Activated naive CD8-positive, alpha-beta T cell treated with anti-CD3 and anti-CD28 coated beads, Interleukin-2, amount 10 ng/mL, durations not matched to agents 7 days and 5 days (primary cell): ENCODE measurements at regions not wholly inside any gene's neighbourhood (a gene's known extent, or its start where the extent isn't known, plus 50 kb on each side); places are given as distances from the start of the nearest gene placed in this dataset.
"Not testable (repeated sequence)": the region's sequence is repeated elsewhere in the genome, so short reads cannot be mapped to it uniquely, and the experiment has no call there.

ENCODE experiments used
- ATAC-seq: fragments of 150-1000 bp; cut with Tn5 transposase; one replicate; pipeline ENCODE4 v1.10.0; 2021; ENCODE audit warnings: low read depth, moderate library complexity
- POLR2A ChIA-PET: fragments of 350-600 bp; sonication (Branson Sonifier 250); formaldehyde crosslinking; loops from one replicate; lab custom pipeline; 2021; ENCODE audit warnings: antibody characterized with exemption; lab: Charles Lee
- DNase-seq: peaks from one replicate; pipeline ENCODE4 v3.0.0; 2021
- H3K27ac Mint-ChIP-seq: one replicate; pipeline ENCODE4 v1.8.0; 2022; ENCODE audit warnings: mild to moderate bottlenecking, mixed read lengths
- H3K27me3 Mint-ChIP-seq: one replicate; pipeline ENCODE4 v1.8.0; 2022; ENCODE audit warnings: mild to moderate bottlenecking, moderate library complexity, mixed read lengths
- H3K36me3 Mint-ChIP-seq: one replicate; pipeline ENCODE4 v1.8.0; 2021; ENCODE audit warnings: mild to moderate bottlenecking, mixed read lengths
- H3K4me1 Mint-ChIP-seq: one replicate; pipeline ENCODE4 v1.8.0; 2021; ENCODE audit warnings: mixed read lengths
- H3K4me3 Mint-ChIP-seq: one replicate; pipeline ENCODE4 v1.8.0; 2022; ENCODE audit warnings: mild to moderate bottlenecking, moderate library complexity, mixed read lengths
- H3K9me3 Mint-ChIP-seq: one replicate; pipeline ENCODE4 v1.8.0; 2021; ENCODE audit warnings: mixed read lengths

DNA sequence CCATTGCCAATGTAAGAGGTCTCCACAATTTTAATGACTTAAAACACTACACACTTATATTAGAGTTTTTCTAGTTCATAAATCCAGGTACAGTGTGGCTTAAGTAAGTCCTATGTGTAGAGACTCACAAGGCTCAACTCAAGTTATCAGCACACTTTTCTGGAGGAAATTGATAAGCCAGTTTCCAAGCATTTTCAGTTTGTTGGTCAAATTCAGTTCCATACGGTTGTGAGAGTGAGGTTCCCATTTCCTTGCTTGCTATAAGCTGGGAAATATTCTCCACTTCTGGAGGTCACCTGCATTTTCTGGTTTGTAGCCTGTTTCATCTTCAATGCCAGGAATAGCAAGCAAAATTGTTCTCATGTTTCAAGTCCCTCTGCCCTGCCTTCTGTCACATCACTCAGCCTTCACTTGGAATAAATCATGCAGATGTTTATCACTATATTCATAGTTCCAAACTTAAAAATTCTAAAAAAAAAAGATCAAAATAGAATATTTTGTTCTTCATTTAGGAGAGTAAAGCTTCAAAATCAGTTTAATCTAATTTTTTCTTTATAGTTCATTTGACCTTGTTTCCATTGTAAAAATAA is 1137.5 kb upstream of the INTU start:
- POLR2A ChIA-PET = no interaction called here
- no peaks in the 10 kb centered on the region for H3K36me3 Mint-ChIP-seq
- H3K27ac Mint-ChIP-seq = no peak overlapping the region
- DNase-seq (no peak), ATAC-seq (no peak)
- H3K27me3 Mint-ChIP-seq = no peaks in the 10 kb centered on the region
- no peaks in the 10 kb centered on the region for H3K4me1 Mint-ChIP-seq
- no peak overlapping the region for H3K4me3 Mint-ChIP-seq
- H3K9me3 Mint-ChIP-seq = no peaks in the 10 kb centered on the region

DNA sequence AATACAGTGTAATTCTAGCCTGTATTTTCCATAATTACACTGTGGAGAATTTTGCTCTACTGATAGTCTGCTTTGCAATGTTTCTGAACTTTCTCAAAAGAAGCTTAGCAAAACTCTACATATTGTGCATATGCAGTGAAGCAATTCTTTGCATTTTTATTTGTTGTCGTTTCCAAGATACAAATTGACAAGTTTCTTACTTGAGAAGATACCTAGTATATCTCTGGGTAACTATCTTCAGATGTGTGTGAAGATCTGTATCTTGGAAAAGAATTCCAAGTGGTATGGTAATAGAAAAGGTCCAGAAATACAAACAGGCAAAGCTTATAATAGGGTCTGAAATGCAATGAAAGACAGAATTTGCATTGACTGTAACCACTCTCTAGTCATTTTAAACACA is 1119.8 kb upstream of the INTU start:
- no peak for DNase-seq
- Mint-ChIP-seq H3K27ac (no peak overlapping the region), H3K4me3 (no peak overlapping the region), H3K4me1 (no peaks in the 10 kb centered on the region), H3K9me3 (no peaks in the 10 kb centered on the region), H3K27me3 (no peaks in the 10 kb centered on the region), H3K36me3 (no peaks in the 10 kb centered on the region)
- ATAC-seq = no peak
- POLR2A ChIA-PET = no interaction called here

DNA sequence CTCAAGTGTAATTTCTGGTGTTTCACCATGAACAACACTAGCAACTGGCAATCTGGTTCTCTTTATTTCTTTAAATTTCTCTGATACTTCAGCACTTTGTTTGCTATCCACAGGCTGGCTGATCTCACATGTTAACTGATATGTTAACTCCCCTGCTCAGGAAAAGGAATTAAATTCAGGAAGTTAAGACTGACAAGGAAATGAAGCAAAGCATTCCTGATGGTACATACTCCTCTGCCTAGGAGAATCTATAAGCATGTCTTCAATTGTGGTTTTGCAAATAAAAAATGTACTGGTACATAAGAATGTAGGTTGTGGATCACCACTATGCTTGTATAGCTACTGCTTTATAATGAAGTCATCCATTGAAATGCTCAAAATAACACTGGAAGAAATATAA is 1119.2 kb upstream of the INTU start:
- H3K36me3 Mint-ChIP-seq = no peaks in the 10 kb centered on the region
- H3K9me3 Mint-ChIP-seq = no peaks in the 10 kb centered on the region
- ATAC-seq (no peak), DNase-seq (no peak)
- no peaks in the 10 kb centered on the region for H3K4me1 Mint-ChIP-seq
- H3K4me3 Mint-ChIP-seq = no peak overlapping the region
- no peaks in the 10 kb centered on the region for H3K27me3 Mint-ChIP-seq
- no peak overlapping the region for H3K27ac Mint-ChIP-seq
- POLR2A ChIA-PET = no interaction called here

DNA sequence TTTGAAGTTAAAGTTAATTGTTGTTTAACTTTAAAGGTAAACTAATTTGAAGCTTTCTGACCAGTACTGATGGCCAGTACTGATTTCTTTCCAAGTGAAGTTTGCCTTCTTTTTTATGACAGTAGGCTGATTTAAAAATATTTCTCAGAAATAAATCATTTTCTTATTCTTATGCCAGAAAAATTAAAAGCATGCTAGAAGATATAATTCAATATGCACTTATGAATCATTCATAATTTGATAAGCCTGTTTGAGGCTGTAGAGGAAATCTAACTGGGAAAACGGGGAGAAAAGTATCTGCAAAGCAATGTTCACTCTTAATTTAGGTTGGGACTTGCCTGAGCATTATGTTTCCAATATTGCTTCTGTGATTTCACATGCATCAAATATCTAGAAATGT is 1112.0 kb upstream of the INTU start:
- DNase-seq (no peak), ATAC-seq (no peak)
- Mint-ChIP-seq H3K9me3 (peaks cover 4% of the 10 kb centered on the region), H3K4me3 (no peak overlapping the region), H3K27me3 (no peaks in the 10 kb centered on the region), H3K4me1 (no peaks in the 10 kb centered on the region), H3K36me3 (no peaks in the 10 kb centered on the region), H3K27ac (no peak overlapping the region)
- POLR2A ChIA-PET = no interaction called here

DNA sequence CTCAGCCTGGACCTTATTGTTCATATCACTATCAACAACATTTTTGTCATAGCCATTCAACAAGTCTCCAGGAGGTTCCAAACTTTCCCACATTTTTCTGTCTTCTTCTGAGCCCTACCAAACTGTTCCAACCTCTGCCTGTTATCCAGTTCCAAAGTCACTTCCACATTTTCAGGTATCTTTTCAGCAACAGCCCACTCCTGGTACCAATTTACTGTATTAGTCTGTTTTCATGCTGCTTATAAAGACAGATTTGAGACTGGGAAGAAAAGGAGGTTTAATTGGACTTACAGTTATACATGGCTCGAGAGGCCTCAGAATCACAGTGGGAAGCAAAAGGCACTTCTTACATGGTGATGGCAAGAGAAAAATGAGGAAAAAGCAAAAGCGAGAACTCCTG is 1107.4 kb upstream of the INTU start:
- H3K4me3 Mint-ChIP-seq, POLR2A ChIA-PET, H3K36me3 Mint-ChIP-seq, H3K4me1 Mint-ChIP-seq, DNase-seq, H3K9me3 Mint-ChIP-seq, H3K27me3 Mint-ChIP-seq, H3K27ac Mint-ChIP-seq, ATAC-seq: not testable (repeated sequence)

DNA sequence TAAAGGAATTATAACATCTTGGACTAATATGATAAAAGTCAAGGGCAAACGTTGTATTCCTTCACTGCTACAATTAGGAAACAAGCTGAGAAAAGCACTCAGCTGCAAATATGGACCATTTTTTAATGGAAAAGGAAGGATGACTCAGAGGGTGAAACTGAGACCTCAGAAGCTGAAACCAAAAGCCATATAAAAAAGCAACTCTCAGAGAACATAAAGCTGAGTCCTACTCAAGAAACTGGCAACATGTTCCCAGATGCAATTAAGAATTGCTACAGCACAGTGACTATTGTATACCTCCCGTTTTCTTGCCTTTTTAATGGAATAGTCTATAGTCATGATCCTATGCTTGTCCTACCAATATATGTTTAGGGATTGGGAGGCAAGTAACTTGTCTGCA is 1106.4 kb upstream of the INTU start:
- Mint-ChIP-seq H3K4me1 (no peaks in the 10 kb centered on the region), H3K27me3 (no peaks in the 10 kb centered on the region), H3K27ac (no peak overlapping the region), H3K4me3 (no peak overlapping the region), H3K36me3 (no peaks in the 10 kb centered on the region), H3K9me3 (peaks cover 4% of the 10 kb centered on the region)
- ATAC-seq = no peak
- no peak for DNase-seq
- POLR2A ChIA-PET = no interaction called here

DNA sequence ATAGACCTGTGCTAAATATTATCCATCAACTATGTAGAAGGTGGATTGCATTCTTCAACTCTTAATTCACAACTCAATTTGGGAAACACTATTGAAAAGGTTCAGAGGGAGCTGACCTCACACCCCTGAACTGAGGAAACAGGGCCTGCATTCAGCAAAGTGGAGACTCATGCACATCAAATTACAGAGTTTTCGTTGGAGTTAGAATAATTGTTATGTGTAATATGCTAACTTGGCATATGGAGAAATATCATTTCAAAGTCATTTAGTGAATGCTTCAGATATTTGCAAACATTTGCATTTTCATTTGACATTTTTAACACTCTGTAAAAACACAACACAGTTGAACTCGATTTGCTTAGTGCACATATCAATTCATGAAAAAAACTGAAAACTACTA is 1102.8 kb upstream of the INTU start:
- H3K27ac Mint-ChIP-seq = no peak overlapping the region
- peaks cover 4% of the 10 kb centered on the region for H3K9me3 Mint-ChIP-seq
- H3K4me3 Mint-ChIP-seq = no peak overlapping the region
- DNase-seq = no peak
- no peaks in the 10 kb centered on the region for H3K36me3 Mint-ChIP-seq
- ATAC-seq = no peak
- POLR2A ChIA-PET = no interaction called here
- no peaks in the 10 kb centered on the region for H3K27me3 Mint-ChIP-seq
- H3K4me1 Mint-ChIP-seq = no peaks in the 10 kb centered on the region

DNA sequence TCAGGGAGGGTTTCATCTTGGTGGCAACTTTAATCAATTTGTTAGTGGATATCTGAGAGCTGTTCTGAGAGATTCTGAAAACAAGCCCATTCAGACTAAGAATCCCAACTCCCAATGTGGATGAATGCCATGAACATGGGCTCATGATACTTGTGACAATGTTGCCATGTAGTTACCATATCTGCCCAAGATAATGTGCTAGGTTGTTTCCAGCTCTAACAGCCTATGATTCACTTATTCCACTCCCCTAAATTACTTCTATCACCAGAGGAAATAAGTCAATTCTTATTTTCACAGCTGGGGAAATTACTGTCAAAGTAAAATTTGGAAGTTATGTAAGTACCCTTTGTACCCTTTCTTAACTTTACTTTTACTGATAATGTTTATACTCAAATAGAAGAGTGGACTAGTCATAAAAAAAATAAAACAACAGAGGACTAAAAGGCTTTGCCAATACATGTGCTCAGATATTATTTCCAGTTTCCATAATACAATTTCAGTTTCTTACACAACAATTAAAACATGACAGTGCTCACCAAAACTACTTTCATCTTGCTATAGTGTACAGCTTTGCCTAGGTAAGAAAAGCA is 1101.7 kb upstream of the INTU start:
- Mint-ChIP-seq H3K27me3 (no peaks in the 10 kb centered on the region), H3K27ac (no peak overlapping the region), H3K4me1 (no peaks in the 10 kb centered on the region), H3K4me3 (no peak overlapping the region), H3K9me3 (peaks cover 2% of the 10 kb centered on the region), H3K36me3 (no peaks in the 10 kb centered on the region)
- DNase-seq (no peak), ATAC-seq (no peak)
- POLR2A ChIA-PET = no interaction called here

DNA sequence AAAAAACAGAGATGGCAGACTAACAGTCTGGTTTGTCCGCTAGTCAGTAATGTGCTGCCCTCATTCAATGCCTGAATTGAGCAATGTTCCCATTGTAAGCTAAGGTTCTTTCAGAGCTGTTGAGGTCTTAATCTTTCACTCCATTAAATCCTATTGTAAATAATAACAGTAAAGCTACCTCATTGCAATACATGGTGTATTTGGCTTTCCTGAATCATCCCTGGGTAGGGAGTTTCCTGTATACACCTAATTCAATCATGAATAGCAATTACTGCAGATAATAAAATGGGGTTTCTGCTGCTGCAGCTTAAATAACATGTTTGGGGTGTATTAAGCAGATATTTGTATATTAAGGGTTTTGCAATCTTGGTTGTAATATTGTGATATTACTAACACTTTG is 1100.2 kb upstream of the INTU start:
- Mint-ChIP-seq H3K27me3 (no peaks in the 10 kb centered on the region), H3K9me3 (peaks cover 2% of the 10 kb centered on the region), H3K4me1 (no peaks in the 10 kb centered on the region), H3K4me3 (no peak overlapping the region), H3K36me3 (no peaks in the 10 kb centered on the region), H3K27ac (no peak overlapping the region)
- POLR2A ChIA-PET = no interaction called here
- DNase-seq (no peak), ATAC-seq (no peak)

DNA sequence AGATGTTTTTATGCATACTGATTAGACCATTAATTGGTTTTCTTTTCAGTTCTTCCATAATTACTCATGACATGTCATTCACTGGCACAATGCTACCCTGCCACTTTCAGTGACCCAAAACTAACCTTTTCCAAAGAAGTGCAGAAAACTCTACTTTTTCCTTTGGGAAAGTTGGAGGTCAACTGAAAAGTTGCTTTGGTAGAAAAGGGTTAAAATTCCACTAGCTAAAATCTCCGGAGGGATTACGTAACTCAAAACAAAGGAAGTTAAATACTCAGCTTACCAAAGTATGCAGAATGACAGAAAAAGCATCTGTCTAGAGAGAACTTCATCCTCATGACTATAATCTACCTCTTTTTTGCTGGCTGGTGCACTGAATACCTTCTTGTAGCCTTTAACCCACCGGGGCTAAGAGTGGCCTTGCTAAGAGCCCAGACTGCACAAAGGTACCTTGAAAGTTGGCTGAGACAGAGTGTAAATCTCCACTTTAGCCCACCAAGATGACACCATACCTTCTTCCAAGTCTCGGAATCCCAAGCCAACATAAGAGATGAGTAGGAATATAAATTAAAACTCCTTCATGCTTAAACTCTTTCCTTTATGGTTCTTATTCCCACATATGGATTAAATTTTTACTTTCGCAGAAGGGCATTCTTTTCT is 1099.5 kb upstream of the INTU start:
- H3K36me3 Mint-ChIP-seq = no peaks in the 10 kb centered on the region
- H3K4me1 Mint-ChIP-seq = no peaks in the 10 kb centered on the region
- POLR2A ChIA-PET = no interaction called here
- ATAC-seq (no peak), DNase-seq (no peak)
- H3K9me3 Mint-ChIP-seq = peaks cover 2% of the 10 kb centered on the region
- no peak overlapping the region for H3K4me3 Mint-ChIP-seq
- no peaks in the 10 kb centered on the region for H3K27me3 Mint-ChIP-seq
- H3K27ac Mint-ChIP-seq = no peak overlapping the region

DNA sequence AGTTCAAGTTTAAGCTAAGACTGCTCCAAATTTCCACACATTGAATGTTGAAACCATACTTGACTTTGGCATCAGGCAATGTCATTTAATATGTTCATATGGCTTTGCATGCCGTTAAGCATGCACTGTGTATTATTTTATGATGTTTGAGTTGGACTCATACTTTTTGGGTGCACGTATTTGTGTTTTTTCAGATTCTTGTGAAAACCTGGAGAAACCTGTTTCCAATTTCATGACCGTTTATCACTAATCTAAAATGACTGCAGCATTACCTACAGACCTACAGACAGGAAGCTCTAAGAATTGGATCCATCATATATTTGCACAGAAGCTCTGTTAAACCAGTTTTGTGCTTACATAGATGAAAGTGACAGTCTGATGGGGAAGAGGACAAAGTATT is 1093.0 kb upstream of the INTU start:
- DNase-seq = no peak
- Mint-ChIP-seq H3K9me3 (peaks cover 2% of the 10 kb centered on the region), H3K27me3 (no peaks in the 10 kb centered on the region), H3K36me3 (no peaks in the 10 kb centered on the region), H3K27ac (no peak overlapping the region), H3K4me3 (no peak overlapping the region), H3K4me1 (no peaks in the 10 kb centered on the region)
- no peak for ATAC-seq
- POLR2A ChIA-PET = no interaction called here

DNA sequence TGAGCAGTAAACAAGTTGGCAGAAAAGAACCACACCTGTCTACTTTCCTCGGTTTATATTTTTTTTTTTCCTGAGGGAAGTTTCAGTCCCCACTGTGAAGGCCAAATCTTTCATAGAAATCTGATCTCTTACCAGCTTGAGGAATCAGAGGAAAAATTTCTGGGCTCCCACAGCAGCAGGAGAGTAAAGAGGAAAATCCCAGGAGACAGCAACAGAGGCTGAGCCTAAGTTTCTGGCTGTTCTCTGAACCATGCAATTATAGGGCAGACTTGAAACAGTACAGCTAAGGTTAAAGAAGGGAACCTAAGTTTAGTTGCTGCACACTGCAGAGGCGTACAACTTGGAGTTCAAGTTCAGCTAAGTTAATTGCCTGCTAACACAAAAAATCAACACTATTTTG is 1090.9 kb upstream of the INTU start:
- Mint-ChIP-seq H3K4me3 (no peak overlapping the region), H3K9me3 (no peaks in the 10 kb centered on the region), H3K27ac (no peak overlapping the region), H3K36me3 (no peaks in the 10 kb centered on the region), H3K4me1 (no peaks in the 10 kb centered on the region), H3K27me3 (no peaks in the 10 kb centered on the region)
- no peak for ATAC-seq
- DNase-seq = no peak
- POLR2A ChIA-PET = no interaction called here

DNA sequence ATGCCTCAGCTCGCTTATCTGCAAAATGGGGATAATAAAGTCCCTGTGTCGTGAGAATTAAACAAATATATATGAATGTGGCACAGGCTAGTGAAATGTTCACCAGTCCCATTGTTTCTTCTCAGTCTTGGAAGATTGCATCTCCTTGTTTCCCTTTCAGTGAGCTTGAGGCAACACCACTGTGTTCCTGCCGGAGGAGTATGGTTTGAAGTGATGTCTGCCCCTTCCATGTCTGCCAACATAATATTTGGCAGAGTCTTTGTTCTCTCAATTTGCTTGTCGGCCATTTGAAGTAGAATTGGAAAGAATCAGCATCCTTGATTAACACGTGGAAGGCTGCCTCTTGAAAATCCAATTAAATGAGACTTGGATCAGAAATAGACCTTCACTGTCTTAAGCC is 1088.5 kb upstream of the INTU start:
- ATAC-seq (no peak), DNase-seq (no peak)
- Mint-ChIP-seq H3K9me3 (no peaks in the 10 kb centered on the region), H3K4me3 (no peak overlapping the region), H3K36me3 (no peaks in the 10 kb centered on the region), H3K4me1 (no peaks in the 10 kb centered on the region), H3K27me3 (no peaks in the 10 kb centered on the region), H3K27ac (no peak overlapping the region)
- POLR2A ChIA-PET = no interaction called here

DNA sequence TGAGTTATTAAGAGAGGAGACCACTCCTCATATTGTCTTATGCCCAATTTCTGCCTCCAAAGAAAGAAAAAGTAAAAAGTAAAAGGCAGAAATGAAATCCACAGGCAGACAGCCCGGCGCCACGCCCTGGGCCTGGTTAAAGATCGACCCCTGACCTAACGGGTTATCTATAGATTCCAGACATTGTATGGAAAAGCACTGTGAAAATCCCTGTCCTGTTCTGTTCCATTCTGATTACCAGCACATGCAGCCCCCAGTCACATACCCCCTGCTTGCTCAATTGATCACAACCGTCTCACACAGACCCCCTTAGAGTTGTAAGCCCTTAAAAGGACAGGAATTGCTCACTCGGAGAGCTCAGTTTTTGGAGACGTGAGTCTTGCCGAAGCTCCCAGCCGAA is 1086.6 kb upstream of the INTU start:
- H3K36me3 Mint-ChIP-seq, H3K27ac Mint-ChIP-seq, H3K9me3 Mint-ChIP-seq, H3K4me3 Mint-ChIP-seq, H3K4me1 Mint-ChIP-seq, DNase-seq, ATAC-seq, H3K27me3 Mint-ChIP-seq, POLR2A ChIA-PET: not testable (repeated sequence)
